ENCODE measurements at regions not wholly inside any gene's neighbourhood (a gene's known extent, or its start where the extent isn't known, plus 50 kb on each side); places are given as distances from the start of the nearest gene placed in this dataset.
A peak's percentile ranks its signal among the peaks of the same experiment; 100 is the strongest.

DNA sequence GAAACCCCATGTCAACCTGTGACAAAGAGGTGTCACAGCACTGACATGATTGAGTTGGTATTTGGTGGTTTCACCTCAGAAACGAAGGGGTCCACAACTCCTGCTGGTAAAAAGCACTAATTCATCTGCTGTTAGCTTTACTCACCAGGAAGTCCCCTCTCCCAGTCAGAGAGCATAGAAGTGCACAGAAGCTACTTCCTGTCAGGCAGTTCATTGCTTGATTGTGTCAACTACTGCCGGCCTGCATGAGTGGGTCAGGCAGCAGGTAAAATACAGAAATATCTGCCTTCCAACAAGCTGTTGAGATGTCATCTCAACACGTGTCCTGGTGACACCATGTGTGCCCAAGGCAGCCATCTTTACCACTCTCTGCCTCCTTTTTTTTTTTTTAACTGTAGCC lies 596.6 kb upstream of the NR2F2 start:
- Histone ChIP-seq H3K27me3 (ENCODE audit: control insufficient read depth, insufficient read depth, low read length) (no peaks in the 10 kb centered on the region), H3K36me3 (ENCODE audit: control insufficient read depth, insufficient read depth, low read length) (no peaks in the 10 kb centered on the region), H3K4me3 (ENCODE audit: low read depth, low read length) (no peak overlapping the region)
- TF ChIP-seq, protein P1, sequence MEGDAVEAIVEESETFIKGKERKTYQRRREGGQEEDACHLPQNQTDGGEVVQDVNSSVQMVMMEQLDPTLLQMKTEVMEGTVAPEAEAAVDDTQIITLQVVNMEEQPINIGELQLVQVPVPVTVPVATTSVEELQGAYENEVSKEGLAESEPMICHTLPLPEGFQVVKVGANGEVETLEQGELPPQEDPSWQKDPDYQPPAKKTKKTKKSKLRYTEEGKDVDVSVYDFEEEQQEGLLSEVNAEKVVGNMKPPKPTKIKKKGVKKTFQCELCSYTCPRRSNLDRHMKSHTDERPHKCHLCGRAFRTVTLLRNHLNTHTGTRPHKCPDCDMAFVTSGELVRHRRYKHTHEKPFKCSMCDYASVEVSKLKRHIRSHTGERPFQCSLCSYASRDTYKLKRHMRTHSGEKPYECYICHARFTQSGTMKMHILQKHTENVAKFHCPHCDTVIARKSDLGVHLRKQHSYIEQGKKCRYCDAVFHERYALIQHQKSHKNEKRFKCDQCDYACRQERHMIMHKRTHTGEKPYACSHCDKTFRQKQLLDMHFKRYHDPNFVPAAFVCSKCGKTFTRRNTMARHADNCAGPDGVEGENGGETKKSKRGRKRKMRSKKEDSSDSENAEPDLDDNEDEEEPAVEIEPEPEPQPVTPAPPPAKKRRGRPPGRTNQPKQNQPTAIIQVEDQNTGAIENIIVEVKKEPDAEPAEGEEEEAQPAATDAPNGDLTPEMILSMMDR (IDR thresholded peaks at IDR 0.05; ENCODE audit: insufficient read depth, low read length, severe bottlenecking): no peak
- FAIRE-seq: no peak
- no peak for DNase-seq (ENCODE audit: low read depth)

DNA sequence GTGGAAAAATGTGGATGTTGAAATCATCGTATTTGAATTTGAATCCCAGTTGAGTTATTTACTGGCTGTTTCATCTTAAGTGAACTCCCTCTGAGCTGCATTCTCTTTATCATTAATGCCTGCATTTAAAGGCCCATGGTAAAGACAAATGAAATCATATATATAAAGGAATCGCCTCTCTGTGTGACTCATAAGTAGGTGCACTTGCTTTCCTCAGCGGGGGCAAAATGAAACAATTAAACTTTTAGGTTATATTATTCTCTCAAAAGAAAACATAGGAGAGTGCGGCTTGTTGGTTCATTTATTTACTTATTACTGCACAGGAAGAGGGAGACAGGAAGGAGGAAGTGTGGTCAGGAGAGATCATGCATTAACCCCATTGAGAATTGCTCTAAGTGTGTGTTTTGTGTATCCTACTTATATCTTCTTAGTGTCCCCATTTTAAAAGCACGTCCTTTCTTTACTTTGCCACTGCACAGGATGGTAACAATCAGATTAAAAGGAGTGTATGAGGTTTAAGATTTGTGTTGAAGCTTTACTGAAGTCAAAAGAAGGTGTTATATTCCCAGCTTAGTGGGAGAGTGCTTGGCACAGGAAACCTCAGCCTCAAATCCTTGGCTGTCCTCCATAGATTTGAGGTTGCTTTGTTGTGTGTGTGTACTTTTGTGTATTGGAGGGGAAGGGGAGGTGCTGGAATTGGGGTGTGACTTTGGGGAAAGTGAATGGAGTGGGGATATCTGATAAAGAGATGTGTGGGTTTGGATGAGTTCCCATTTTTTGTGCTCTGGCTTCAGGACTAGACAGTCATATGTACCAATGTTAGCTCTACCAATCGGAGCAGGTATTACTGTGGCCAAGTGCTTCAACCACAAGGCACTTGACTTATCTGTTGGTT lies 595.8 kb upstream of the NR2F2 start:
- FAIRE-seq (no peak), DNase-seq (ENCODE audit: low read depth) (peak; percentile 43)
- Histone ChIP-seq H3K36me3 (ENCODE audit: control insufficient read depth, insufficient read depth, low read length) (no peaks in the 10 kb centered on the region), H3K27me3 (ENCODE audit: control insufficient read depth, insufficient read depth, low read length) (no peaks in the 10 kb centered on the region), H3K4me3 (ENCODE audit: low read depth, low read length) (no peak overlapping the region)
- TF ChIP-seq, protein P1 (IDR thresholded peaks at IDR 0.05; ENCODE audit: insufficient read depth, low read length, severe bottlenecking): no peak

DNA sequence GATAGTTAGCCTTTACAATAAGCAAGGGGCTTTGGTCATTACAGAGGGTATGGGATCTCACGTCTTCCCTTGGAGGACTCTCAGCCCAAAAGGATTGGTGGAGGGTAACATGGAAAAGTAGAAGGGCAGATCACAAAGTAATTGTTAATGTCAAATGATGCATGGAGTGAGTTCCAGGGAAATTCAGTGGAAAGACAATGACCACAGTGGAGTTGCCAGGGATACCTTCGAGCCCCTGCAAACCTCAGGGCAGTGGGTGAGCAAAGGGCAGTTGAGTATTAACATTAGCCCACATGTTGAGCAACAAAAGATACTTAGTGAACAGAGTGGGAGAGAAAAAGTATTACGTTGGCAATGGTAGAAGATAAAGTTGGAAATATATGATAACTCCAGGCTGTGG lies 593.4 kb upstream of the NR2F2 start:
- DNase-seq (ENCODE audit: low read depth): no peak
- Histone ChIP-seq H3K27me3 (ENCODE audit: control insufficient read depth, insufficient read depth, low read length) (no peaks in the 10 kb centered on the region), H3K36me3 (ENCODE audit: control insufficient read depth, insufficient read depth, low read length) (no peaks in the 10 kb centered on the region), H3K4me3 (ENCODE audit: low read depth, low read length) (no peak overlapping the region)
- TF ChIP-seq, protein P1 (IDR thresholded peaks at IDR 0.05; ENCODE audit: insufficient read depth, low read length, severe bottlenecking): no peak
- no peak for FAIRE-seq

DNA sequence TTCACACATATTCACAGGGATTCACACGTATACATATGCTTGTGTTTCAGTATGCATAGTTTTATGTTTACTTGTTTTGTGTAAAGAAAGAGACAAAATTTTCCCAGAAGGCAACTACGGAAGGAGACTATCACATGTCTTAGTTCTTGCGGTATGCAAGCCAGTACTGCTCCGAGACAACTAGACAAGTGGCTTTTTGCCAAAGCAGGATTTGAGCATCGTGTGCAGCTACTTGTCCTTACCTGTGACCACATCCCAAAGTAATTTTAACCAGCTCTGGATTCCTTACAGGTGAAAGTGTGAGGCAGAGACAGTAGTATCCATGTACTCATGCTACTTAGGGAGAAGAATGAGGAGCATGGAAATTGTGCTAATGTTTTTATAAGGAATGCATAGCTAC lies 591.4 kb upstream of the NR2F2 start:
- Histone ChIP-seq H3K27me3 (ENCODE audit: control insufficient read depth, insufficient read depth, low read length) (no peaks in the 10 kb centered on the region), H3K4me3 (ENCODE audit: low read depth, low read length) (no peak overlapping the region), H3K36me3 (ENCODE audit: control insufficient read depth, insufficient read depth, low read length) (no peaks in the 10 kb centered on the region)
- TF ChIP-seq, protein P1 (IDR thresholded peaks at IDR 0.05; ENCODE audit: insufficient read depth, low read length, severe bottlenecking): no peak
- DNase-seq (ENCODE audit: low read depth) (peak; percentile 97), FAIRE-seq (no peak)

DNA sequence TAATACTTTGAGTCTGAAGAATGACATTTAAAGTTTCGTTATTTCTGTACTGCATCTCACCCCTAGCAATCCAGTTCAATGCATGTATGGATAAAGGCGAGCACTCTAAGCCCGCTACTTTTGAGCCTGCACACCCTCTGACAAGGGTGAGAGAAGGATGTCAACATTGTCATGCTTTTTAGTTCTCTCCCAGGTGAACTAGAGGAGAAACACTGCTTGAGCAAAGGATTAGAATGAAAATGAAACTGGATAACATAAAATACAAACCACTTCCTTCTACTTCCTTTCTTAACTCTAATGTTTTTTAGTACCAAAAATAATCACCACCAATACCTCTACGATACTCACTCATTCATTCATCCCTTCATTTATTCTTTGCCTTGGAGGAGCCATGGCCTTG lies 588.7 kb upstream of the NR2F2 start:
- Histone ChIP-seq H3K36me3 (ENCODE audit: control insufficient read depth, insufficient read depth, low read length) (no peaks in the 10 kb centered on the region), H3K27me3 (ENCODE audit: control insufficient read depth, insufficient read depth, low read length) (no peaks in the 10 kb centered on the region), H3K4me3 (ENCODE audit: low read depth, low read length) (no peak overlapping the region)
- TF ChIP-seq, protein P1 (IDR thresholded peaks at IDR 0.05; ENCODE audit: insufficient read depth, low read length, severe bottlenecking): no peak
- FAIRE-seq: no peak
- no peak for DNase-seq (ENCODE audit: low read depth)

DNA sequence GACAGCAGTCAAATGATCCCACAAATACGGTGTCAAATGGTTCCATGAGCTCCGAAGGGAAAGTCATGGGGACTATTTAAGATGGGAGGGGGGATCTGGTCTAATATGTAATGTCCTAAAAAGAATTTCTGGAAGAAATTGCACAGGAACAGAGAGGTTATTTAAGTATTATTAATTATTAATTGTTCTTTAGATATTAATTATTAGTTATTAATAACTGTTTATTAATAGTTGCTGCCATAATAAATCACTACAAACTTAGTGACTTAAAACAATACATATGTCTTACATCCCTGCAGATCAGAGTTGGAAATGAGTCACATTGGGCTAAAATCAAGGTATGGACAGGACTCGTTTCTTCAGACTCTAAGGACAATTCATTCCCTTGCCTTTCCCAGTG lies 588.2 kb upstream of the NR2F2 start:
- Histone ChIP-seq H3K36me3 (ENCODE audit: control insufficient read depth, insufficient read depth, low read length) (no peaks in the 10 kb centered on the region), H3K4me3 (ENCODE audit: low read depth, low read length) (no peak overlapping the region), H3K27me3 (ENCODE audit: control insufficient read depth, insufficient read depth, low read length) (no peaks in the 10 kb centered on the region)
- TF ChIP-seq, protein P1 (IDR thresholded peaks at IDR 0.05; ENCODE audit: insufficient read depth, low read length, severe bottlenecking): no peak
- no peak for FAIRE-seq
- DNase-seq (ENCODE audit: low read depth): no peak
